ENCODE measurements at regions not wholly inside any gene's neighbourhood (a gene's known extent, or its start where the extent isn't known, plus 50 kb on each side); places are given as distances from the start of the nearest gene placed in this dataset.
A peak's percentile ranks its signal among the peaks of the same experiment; 100 is the strongest.

- no peak for DNase-seq
Measured at GRCh38 chr6:139649732-139650131, 275.3 kb upstream of the CITED2 start.

DNA sequence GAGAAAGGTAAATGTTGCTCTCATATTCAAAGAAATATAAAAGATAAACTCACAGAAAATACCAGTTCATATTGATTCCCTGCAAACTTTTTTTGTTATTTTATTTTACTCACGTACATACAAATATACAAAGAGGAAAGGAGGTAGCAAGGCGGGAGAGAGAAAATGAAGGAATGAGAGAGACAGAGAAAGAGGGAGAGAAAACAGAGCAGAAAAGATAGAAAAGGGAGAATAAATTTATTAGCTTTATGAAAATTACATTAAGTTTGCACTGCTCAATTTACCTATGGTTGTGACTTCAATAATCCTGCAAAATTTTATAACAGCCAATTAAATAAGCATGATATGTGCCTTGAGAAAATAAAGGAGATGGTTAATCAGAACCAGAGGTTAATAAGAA lies 274.7 kb upstream of the CITED2 start:
- DNase-seq: no peak

- DNase-seq: no peak
Measured at GRCh38 chr6:139648430-139649000, 274.1 kb upstream of the CITED2 start.

DNA sequence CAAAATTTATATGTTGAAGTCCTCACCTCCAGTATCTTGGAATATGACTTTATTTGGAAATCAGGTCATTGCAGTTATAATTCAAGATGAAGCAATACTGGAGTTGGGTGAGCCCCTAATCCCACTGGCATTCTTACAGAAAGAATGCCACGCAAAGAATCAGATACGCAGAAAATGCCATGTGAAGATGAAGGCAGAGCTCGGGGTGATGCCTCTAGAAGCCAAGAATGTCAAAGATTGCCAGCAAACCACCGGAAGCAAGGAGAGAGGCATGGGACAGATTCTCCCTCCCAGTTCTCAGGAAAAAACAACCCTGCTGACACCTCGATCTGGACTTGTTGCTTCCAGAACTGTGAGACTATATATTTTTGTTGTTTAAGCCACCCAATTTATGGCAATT lies 273.4 kb upstream of the CITED2 start:
- no peak for DNase-seq

- DNase-seq: no peak
Measured at GRCh38 chr6:139647016-139647415, 272.6 kb upstream of the CITED2 start.

GRCh38 chr6:139644821-139645220 lies 270.4 kb upstream of the CITED2 start:
- no peak for DNase-seq

- no peak for DNase-seq
Measured at GRCh38 chr6:139643986-139644385, 269.5 kb upstream of the CITED2 start.

DNA sequence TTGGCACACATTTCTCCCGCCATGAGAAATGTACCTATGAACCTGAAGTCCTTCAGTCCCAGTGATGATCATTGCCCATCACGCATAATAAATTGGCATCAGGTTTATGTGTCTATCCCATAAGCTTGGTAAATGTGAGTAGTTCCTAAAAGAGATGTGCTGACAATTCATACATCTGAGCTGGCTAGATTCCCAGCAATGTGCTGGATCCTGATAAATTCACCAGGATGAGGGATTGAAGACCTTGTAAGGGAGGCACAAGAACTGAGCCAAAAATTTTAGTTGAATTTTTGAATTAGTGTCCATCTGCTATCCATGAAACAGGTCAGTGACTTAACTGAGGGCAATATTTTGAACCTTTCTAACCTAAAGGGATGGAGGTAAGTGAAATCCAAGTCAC lies 267.9 kb upstream of the CITED2 start:
- DNase-seq: no peak

GRCh38 chr6:139641376-139641775 lies 266.9 kb upstream of the CITED2 start:
- no peak for DNase-seq

GRCh38 chr6:139640921-139641320 lies 266.5 kb upstream of the CITED2 start:
- no peak for DNase-seq

- no peak for DNase-seq
Measured at GRCh38 chr6:139640448-139640847, 266.0 kb upstream of the CITED2 start.

- no peak for DNase-seq
Measured at GRCh38 chr6:139639507-139639906, 265.1 kb upstream of the CITED2 start.

- no peak for DNase-seq
Measured at GRCh38 chr6:139638179-139638941, 263.9 kb upstream of the CITED2 start.

GRCh38 chr6:139637766-139638165 lies 263.3 kb upstream of the CITED2 start:
- no peak for DNase-seq

- no peak for DNase-seq
Measured at GRCh38 chr6:139636391-139636790, 261.9 kb upstream of the CITED2 start.

DNA sequence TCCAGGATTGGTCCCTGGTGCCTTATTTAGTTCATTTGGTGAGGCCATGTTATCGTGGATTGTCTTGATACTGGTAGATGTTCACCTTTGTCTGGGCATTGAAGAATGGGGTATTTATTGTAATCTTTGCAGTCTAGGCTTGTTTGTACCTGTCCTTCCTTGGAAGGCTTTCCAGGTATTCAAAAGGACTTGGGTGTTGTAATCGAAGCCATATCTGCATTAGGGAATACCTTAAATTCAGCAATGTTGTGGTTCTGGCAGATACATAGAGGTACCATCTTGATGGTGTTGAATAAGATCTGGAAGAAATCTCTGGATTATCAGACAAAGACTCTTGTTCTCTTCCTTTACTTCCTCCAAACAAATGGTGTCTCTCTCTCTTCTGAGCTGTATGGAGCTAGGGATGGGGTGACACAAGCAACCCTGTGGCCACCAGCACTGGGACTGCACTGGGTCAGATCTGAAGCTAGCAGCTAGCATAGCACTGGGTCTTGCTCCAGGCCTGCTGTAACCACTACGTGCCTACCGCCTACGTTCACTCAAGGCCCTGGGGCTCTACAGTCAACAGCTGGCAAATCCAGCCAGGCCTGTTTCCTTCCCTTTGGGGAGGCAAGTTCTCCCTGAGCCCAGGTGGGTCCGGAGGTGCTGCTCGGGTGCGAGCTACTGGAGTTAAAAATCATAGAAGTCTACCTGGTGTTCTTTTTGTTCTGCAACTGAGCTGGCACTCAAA lies 261.1 kb upstream of the CITED2 start:
- DNase-seq: no peak

- DNase-seq: no peak
Measured at GRCh38 chr6:139632840-139633239, 258.4 kb upstream of the CITED2 start.

GRCh38 chr6:139628270-139628669 lies 253.8 kb upstream of the CITED2 start:
- DNase-seq: no peak

DNA sequence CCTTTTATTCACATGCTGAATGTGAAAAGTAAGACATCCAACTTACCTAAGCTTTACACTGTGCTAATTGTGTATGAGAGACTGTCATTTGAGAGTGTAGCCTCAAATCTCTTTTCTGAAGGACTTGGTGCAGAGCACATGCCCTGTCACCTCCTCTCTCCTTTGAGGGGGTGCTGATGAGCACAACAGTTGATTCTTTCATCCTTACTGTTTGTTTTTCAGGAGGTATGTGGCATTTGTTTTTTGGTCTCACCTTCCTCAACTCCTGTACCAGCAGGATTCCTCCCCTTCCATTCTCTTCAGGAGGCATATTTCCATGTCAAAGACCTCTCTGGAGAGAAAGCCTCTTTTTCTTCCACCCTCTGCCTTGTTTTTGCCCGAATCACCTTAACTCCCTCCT lies 252.6 kb upstream of the CITED2 start:
- DNase-seq: no peak

DNA sequence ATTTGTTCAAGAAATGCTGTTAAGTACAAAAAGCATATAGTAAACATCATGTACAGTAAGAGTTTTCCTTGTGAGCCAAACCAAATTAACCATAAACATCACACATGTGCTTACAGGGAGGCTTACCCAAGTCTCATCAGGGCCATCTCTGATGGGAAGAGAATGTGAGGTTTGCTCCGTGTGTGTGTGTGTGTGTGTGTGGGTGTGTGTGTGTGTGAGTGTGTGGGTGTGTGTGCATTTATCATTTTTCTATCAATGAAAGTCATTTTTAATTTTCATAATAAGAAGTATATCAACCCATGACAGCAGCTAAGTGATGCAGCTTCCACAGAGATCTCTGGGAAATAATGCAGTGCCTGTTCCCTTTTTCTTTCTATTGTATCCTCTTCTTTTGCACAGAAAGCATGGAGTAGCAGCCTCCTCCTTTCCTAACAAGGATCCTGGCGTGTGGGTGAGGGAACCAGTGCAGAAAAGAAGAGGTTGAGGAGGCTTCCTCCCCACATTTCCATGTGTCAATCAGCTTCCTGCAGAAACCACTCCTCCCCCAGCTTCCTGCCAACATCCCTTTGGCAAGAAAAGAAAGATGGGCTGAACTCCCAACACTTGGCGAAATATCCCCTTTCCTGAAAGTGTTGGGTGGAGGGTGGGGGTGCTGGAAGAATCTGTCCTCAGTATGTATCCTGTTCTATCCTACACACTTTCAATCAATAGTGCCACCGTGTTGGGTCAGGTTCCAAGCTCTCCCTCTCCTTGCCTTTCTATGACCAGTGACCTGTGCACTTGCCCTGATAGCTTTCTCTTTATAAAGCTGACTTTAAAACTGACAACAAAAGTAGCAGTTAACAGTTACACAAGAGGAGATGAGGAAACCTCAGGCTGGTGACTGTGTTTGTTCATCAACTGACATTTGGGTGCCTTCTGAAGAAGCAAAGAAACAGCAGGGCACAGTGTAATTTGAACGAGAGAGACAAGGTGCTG lies 251.8 kb upstream of the CITED2 start:
- DNase-seq: peak; percentile 92

- no peak for DNase-seq
Measured at GRCh38 chr6:139625081-139625939, 250.9 kb upstream of the CITED2 start.

DNA sequence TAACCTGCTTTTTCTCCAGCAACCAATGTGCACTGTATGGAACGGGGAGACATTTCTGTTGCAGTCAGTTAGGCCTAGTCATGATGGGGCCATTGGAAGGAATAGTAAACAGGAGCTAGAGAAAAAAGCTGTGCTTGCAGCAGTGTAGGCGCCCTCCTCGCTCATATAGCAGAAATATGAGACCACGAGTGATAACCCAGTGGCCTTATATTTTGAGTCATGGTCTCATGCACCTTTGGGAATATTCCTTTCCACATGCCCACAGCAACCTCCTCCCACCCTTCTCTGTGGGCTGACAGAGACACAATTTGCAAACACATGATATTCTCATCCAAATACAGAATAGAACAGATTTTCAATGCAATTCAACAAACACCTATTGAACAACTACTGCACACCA lies 248.9 kb upstream of the CITED2 start:
- no peak for DNase-seq

Measured in SIG-M5 (cell line).